ENCODE measurements at regions not wholly inside any gene's neighbourhood (a gene's known extent, or its start where the extent isn't known, plus 50 kb on each side); places are given as distances from the start of the nearest gene placed in this dataset.

DNA sequence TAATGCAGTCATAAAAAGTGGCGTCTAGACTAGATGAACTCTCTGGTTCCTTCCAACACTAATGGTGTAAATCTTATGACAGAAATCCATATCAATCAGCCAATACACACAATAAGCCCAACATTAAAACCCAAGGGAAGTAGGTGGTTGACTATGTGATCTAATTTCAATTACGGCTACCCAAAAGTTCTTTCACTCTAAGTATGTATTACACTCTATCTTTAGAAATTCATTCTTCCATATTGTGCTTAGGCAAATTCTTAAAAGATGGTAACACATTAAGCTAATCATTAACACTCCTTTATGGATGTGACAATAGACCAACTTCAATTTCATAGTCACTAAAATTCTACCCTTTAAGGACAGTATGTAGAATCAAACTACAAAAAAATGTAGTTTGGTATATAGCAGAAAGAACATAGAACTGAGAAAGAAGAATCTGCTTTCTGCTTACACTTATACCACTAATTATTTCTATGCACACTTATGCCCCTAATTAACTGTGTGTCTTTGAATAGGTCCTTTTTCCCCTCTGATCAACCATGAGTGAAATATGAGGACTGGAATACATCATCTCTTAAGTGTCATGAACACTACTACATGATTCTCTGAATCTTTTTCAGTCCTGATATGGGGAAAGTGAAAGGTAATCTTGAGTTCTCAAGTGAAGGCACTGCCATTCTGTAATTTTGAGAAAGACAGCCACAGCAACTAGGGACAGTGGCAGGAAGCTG, 557.6 kb downstream of the IGSF11 start:
- in situ Hi-C loops (cut with HindIII; ENCODE audit: low sequenced_read_pairs): no loop called here
- no peak overlapping the region for H3K4me3 ChIP-seq (ENCODE audit: low read depth, low read length)
- no peak for DNase-seq (ENCODE audit: low read depth, low spot score)
- TF ChIP-seq CTCF (IDR thresholded peaks at IDR 0.05; ENCODE audit: low read depth, low read length): no peak

DNA sequence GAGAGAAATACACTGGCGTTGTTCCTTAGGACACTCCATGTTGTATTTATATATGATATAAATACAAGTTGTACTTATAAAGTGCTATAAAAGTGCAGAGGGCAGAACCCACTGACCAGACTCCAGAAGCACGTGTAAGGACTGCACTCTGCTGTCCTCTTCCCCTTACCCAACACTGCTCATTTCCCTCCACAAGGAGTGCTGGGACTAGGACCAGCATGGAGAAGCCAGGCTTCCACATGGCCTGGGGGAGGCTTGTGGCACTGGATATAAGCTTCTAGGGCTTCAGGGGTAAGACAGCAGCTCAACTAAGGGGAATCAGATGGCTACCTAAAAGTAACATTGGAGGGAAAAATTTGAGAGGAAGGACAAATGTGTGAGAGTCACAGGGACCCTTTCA, 556.9 kb downstream of the IGSF11 start:
- no peak for DNase-seq (ENCODE audit: low read depth, low spot score)
- in situ Hi-C loops (cut with HindIII; ENCODE audit: low sequenced_read_pairs): no loop called here
- H3K4me3 ChIP-seq (ENCODE audit: low read depth, low read length): no peak overlapping the region
- TF ChIP-seq CTCF (IDR thresholded peaks at IDR 0.05; ENCODE audit: low read depth, low read length): no peak

DNA sequence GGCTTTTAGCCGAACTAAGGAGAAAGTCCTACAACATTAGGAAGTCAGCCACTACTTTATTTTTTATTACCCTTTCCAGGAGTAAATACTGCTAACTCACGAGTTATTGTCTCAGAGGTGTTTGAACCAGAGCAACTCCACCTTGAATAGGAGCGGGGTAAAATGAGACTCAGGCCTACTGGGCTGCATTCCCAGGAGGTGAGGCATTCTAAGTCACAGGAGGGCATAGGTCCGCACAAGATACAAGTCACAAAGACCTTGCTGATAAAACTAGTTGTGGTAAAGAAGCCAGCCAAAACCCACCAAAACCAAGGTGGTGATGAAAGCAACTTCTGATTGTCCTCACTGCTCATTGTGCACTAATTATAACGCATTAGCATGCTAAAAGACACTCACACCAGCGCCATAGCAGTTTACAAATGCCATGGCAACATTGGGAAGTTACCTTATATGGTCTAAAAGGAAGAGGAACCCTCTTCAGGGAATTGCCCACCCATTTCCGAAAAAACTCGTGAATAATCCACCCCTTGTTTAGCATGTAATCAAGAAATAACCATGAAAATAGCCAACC, 555.9 kb downstream of the IGSF11 start:
- in situ Hi-C loops (cut with HindIII; ENCODE audit: low sequenced_read_pairs): no loop called here
- no peak for DNase-seq (ENCODE audit: low read depth, low spot score)
- no peak overlapping the region for H3K4me3 ChIP-seq (ENCODE audit: low read depth, low read length)
- no peak for TF ChIP-seq CTCF (IDR thresholded peaks at IDR 0.05; ENCODE audit: low read depth, low read length)

DNA sequence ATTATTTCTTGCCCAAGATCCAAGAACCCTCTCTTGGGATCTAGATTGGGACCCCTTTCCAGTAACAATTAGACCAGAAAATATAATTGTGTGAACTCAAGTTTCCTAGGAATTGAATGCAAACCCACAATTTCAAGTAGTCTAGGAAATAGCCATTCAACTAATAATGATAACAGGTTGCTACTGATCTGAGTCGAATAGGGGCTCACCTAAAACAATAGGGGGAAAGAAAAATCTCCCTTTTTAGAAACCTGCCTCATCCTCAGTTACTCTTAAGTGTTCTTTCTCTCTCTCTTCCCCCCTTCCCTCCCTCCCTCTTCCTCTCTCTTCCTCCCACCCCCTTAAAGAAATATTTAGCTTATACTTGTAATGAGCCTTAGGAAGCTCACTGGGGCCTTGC, 555.3 kb downstream of the IGSF11 start:
- no peak for DNase-seq (ENCODE audit: low read depth, low spot score)
- no peak overlapping the region for H3K4me3 ChIP-seq (ENCODE audit: low read depth, low read length)
- in situ Hi-C loops (cut with HindIII; ENCODE audit: low sequenced_read_pairs): no loop called here
- no peak for TF ChIP-seq CTCF (IDR thresholded peaks at IDR 0.05; ENCODE audit: low read depth, low read length)

DNA sequence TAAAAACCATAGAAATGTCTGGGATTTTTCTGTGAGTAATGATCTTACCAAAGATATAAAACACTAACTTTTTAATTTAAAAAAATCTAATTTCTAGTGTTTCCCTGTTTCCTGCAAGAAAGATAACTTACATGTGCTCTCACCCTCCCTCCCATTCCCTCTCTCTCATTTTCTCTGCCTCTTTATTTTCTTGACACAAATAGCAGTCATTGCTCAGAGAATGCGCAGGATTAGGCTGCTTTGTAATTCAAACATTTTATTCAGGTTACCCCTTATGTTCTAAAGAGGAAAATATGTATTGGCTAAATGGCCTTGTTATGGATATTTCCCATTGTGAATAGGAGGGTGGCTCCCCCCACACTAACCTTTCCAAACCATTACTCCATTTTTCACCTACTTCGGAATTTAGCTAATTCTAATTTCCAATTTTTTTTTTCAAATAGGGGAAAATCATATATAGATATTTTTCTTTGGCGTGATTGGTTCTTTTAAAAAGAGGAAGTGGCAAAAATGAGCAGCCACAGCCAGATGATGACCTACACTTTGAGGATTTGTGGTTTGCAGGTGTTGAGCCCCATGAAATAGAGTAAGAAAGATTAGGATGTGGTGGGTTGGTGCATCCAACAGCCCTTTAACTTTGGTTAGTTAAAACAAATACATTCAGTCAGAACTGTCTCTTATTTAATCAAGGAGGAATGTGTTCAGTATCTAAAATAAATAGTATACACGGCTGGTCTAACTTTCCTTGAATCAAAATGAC, 554.4 kb downstream of the IGSF11 start:
- no peak for TF ChIP-seq CTCF (IDR thresholded peaks at IDR 0.05; ENCODE audit: low read depth, low read length)
- DNase-seq (ENCODE audit: low read depth, low spot score): no peak
- no peak overlapping the region for H3K4me3 ChIP-seq (ENCODE audit: low read depth, low read length)
- in situ Hi-C loops (cut with HindIII; ENCODE audit: low sequenced_read_pairs): no loop called here

DNA sequence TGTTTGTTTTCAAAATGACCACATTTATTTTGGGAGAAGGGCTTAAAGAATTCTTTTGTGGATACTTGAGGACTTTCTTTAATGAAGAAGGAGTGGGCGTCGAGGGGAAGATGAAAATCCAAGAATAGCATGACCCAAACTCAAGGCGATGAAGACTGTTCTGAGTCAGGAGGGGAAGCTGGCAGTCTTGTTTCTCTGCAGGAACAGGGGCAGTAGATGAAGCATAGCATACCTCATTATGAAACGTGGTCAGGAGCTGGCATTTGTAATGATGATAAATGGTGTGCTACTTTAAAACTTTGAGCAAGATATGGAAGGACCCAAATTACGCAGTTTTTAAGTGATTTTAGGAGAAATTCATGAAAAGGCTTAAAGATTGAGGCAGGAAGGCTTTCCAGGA, 549.0 kb downstream of the IGSF11 start:
- no peak for TF ChIP-seq CTCF (IDR thresholded peaks at IDR 0.05; ENCODE audit: low read depth, low read length)
- no peak overlapping the region for H3K4me3 ChIP-seq (ENCODE audit: low read depth, low read length)
- in situ Hi-C loops (cut with HindIII; ENCODE audit: low sequenced_read_pairs): no loop called here
- DNase-seq (ENCODE audit: low read depth, low spot score): no peak

Measured in astrocyte of the spinal cord (primary cell).